Thyroid gland (tissue), 4 donors: ENCODE measurements at regions not wholly inside any gene's neighbourhood (a gene's known extent, or its start where the extent isn't known, plus 50 kb on each side); places are given as distances from the start of the nearest gene placed in this dataset.

Experiments
- DNase-seq, 2 donors: peaks; one replicate each; pipeline ENCODE4 v3.0.0-alpha.2; 2019
- H3K27ac ChIP-seq, 3 donors: fragments of 200-600 bp; sonication (generic); 1 replicate in 2 of 3; 2 replicates in 1 of 3; pipeline ENCODE4 v1.5.1; 2016 to 2019; ENCODE audit warnings: mild to moderate bottlenecking in 1 of 3, moderate library complexity in 1 of 3
- H3K27me3 ChIP-seq: fragments of 200-600 bp; sonication (generic); one replicate; pipeline ENCODE4 v1.5.1; 2019
- H3K36me3 ChIP-seq, 2 donors: fragments of 200-600 bp; sonication (generic); one replicate each; pipeline ENCODE4 v1.5.1; 2016 to 2019
- H3K4me1 ChIP-seq, 2 donors: fragments of 200-600 bp; sonication (generic); one replicate each; pipeline ENCODE4 v1.5.1; 2017 to 2019
- H3K4me3 ChIP-seq, 3 donors: fragments of 200-600 bp; sonication (generic); replicated peaks in 1 of 3; 1 replicate in 2 of 3; 2 replicates in 1 of 3; pipeline ENCODE4 v1.5.1; 2016; ENCODE audit warnings: mild to moderate bottlenecking in 1 of 3
- H3K9me3 ChIP-seq: fragments of 200-600 bp; sonication (generic); one replicate; pipeline ENCODE4 v1.5.1; 2017
- CTCF ChIP-seq, 6 experiments: fragments of 200-600 bp in 3 of 6; fragments of 450-650 bp in 3 of 6; sonication (generic) in 3 of 6; IDR thresholded peaks; one replicate each; pipeline ENCODE4 v1.5.1; 2016 to 2019; ENCODE audit warnings: antibody characterized with exemption in 6 of 6, mild to moderate bottlenecking in 2 of 6, inconsistent platforms in 1 of 6, moderate library complexity in 1 of 6
- POLR2A ChIP-seq, 2 donors: fragments of 450-650 bp; IDR thresholded peaks; one replicate each; pipeline ENCODE4 v1.6.1; 2017; ENCODE audit warnings: antibody characterized with exemption in 2 of 2, mild to moderate bottlenecking in 2 of 2, moderate library complexity in 1 of 2
- WGBS, 2 donors: methylation state at CpG; one replicate each; pipeline ENCODE4 v1.1.5; 2017; 5-methylcytosine and 5-hydroxymethylcytosine counted together
- intact Hi-C: fragments of 100-400 bp; cut with DNase I; formaldehyde crosslinking; loops from one replicate; pipeline ENCODE4 v1.15.1; 2023

- Histone ChIP-seq H3K9me3 (no peaks in the 10 kb centered on the region), H3K27ac (no peak overlapping the region), H3K4me1 (no peaks in the 10 kb centered on the region), H3K27me3 (no peaks in the 10 kb centered on the region), H3K4me3 (no peak overlapping the region), H3K36me3 (no peaks in the 10 kb centered on the region)
- DNase-seq = no peak
- WGBS, 2 donors = 65 to 76% methylated on average over 7 to 8 of the region's 8 CpGs
- TF ChIP-seq POLR2A (IDR thresholded peaks at IDR 0.05) = no peak
- TF ChIP-seq CTCF (IDR thresholded peaks at IDR 0.05) = no peak
- intact Hi-C loops = no loop called here
Observed at GRCh38 chr12:5096241-5096924, 52.7 kb downstream of the KCNA5 start.

- intact Hi-C loops = no loop called here
- Histone ChIP-seq H3K27ac (no peak overlapping the region), H3K4me1 (no peaks in the 10 kb centered on the region), H3K27me3 (no peaks in the 10 kb centered on the region), H3K9me3 (no peaks in the 10 kb centered on the region), H3K36me3 (no peaks in the 10 kb centered on the region), H3K4me3 (no peak overlapping the region)
- WGBS, 2 donors = 80 to 85% methylated on average over 5 to 6 of the region's 6 CpGs
- TF ChIP-seq POLR2A (IDR thresholded peaks at IDR 0.05) = no peak
- no peak for TF ChIP-seq CTCF (IDR thresholded peaks at IDR 0.05)
- DNase-seq = no peak
Observed at GRCh38 chr12:5097786-5098185, 54.1 kb downstream of the KCNA5 start.

- Histone ChIP-seq H3K27ac (no peak overlapping the region), H3K36me3 (no peaks in the 10 kb centered on the region), H3K4me3 (no peak overlapping the region), H3K9me3 (no peaks in the 10 kb centered on the region), H3K4me1 (no peaks in the 10 kb centered on the region), H3K27me3 (no peaks in the 10 kb centered on the region)
- 91 to 97% methylated on average over 12 to 13 of the region's 13 CpGs for WGBS, 2 donors
- no peak for DNase-seq
- TF ChIP-seq CTCF (IDR thresholded peaks at IDR 0.05) (no peak), POLR2A (IDR thresholded peaks at IDR 0.05) (no peak)
- intact Hi-C loops = no loop called here
Observed at GRCh38 chr12:5099136-5099535, 55.5 kb downstream of the KCNA5 start.

GRCh38 chr12:5099591-5099990 is 55.9 kb downstream of the KCNA5 start:
- no peak overlapping the region for H3K27ac ChIP-seq
- no peaks in the 10 kb centered on the region for H3K4me1 ChIP-seq
- no peaks in the 10 kb centered on the region for H3K27me3 ChIP-seq
- intact Hi-C loops = no loop called here
- no peak overlapping the region for H3K4me3 ChIP-seq
- DNase-seq = no peak
- no peak for TF ChIP-seq POLR2A (IDR thresholded peaks at IDR 0.05)
- TF ChIP-seq CTCF (IDR thresholded peaks at IDR 0.05) = no peak
- H3K9me3 ChIP-seq = no peaks in the 10 kb centered on the region
- WGBS, 2 donors = 75 to 85% methylated on average over 7 of the region's 7 CpGs
- H3K36me3 ChIP-seq = no peaks in the 10 kb centered on the region

- Histone ChIP-seq H3K4me3 (no peak overlapping the region), H3K9me3 (no peaks in the 10 kb centered on the region), H3K4me1 (no peaks in the 10 kb centered on the region), H3K27me3 (no peaks in the 10 kb centered on the region), H3K36me3 (no peaks in the 10 kb centered on the region), H3K27ac (no peak overlapping the region)
- intact Hi-C loops = no loop called here
- no peak for DNase-seq
- 81 to 91% methylated on average over 3 of the region's 3 CpGs for WGBS, 2 donors
- TF ChIP-seq POLR2A (IDR thresholded peaks at IDR 0.05) (no peak), CTCF (IDR thresholded peaks at IDR 0.05) (no peak)
Observed at GRCh38 chr12:5101686-5102085, 58.0 kb downstream of the KCNA5 start.
